HFFc6 (cell line): ENCODE measurements at regions not wholly inside any gene's neighbourhood (a gene's known extent, or its start where the extent isn't known, plus 50 kb on each side); places are given as distances from the start of the nearest gene placed in this dataset.
"Not testable (repeated sequence)": the region's sequence is repeated elsewhere in the genome, so short reads cannot be mapped to it uniquely, and the experiment has no call there.

Experiments used
- DNase-seq: peaks from one replicate; pipeline ENCODE4 v3.0.0-alpha.2; 2018
- H3K27ac Mint-ChIP-seq: 2 replicates; pipeline ENCODE4 v1.8.0; 2020; ENCODE audit warnings: mild to moderate bottlenecking, mixed read lengths
- H3K27me3 Mint-ChIP-seq: 2 replicates; pipeline ENCODE4 v1.8.0; 2021; ENCODE audit warnings: mild to moderate bottlenecking, moderate library complexity, mixed read lengths; ENCODE audit not compliant: insufficient read depth
- H3K36me3 Mint-ChIP-seq: 2 replicates; pipeline ENCODE4 v1.8.0; 2021; ENCODE audit warnings: low read depth, mixed read lengths
- H3K4me1 Mint-ChIP-seq: 2 replicates; pipeline ENCODE4 v1.8.0; 2020; ENCODE audit warnings: low read depth, mixed read lengths
- H3K4me3 Mint-ChIP-seq: 2 replicates; pipeline ENCODE4 v1.8.0; 2020; ENCODE audit warnings: mild to moderate bottlenecking, moderate library complexity, mixed read lengths
- H3K9me3 Mint-ChIP-seq: 2 replicates; pipeline ENCODE4 v1.8.0; 2020; ENCODE audit warnings: mild to moderate bottlenecking, mixed read lengths
- CTCF ChIP-seq: fragments of 200-600 bp; sonication (generic); IDR thresholded peaks from 2 replicates; pipeline ENCODE4 v1.5.0; 2021; ENCODE audit warnings: antibody characterized with exemption, mild to moderate bottlenecking

GRCh38 chr9:92228628-92229027 lies 64.9 kb downstream of the IARS1 start:
- no peaks in the 10 kb centered on the region for H3K4me1 Mint-ChIP-seq
- H3K27me3 Mint-ChIP-seq, result peaks cover 2% of the 10 kb centered on the region; the same call in 1 of the 2 replicates
- DNase-seq, result no peak
- no peak overlapping the region for H3K4me3 Mint-ChIP-seq
- H3K9me3 Mint-ChIP-seq, result no peaks in the 10 kb centered on the region
- no peak for TF ChIP-seq CTCF
- peaks cover 21% of the 10 kb centered on the region for H3K36me3 Mint-ChIP-seq
- no peak overlapping the region for H3K27ac Mint-ChIP-seq

- H3K27me3 Mint-ChIP-seq, result peaks cover 3% of the 10 kb centered on the region; the same call in 1 of the 2 replicates
- no peak overlapping the region for H3K4me3 Mint-ChIP-seq
- H3K36me3 Mint-ChIP-seq, result peaks cover 37% of the 10 kb centered on the region
- H3K4me1 Mint-ChIP-seq, result no peaks in the 10 kb centered on the region
- DNase-seq, result no peak
- H3K27ac Mint-ChIP-seq, result no peak overlapping the region
- TF ChIP-seq CTCF, result no peak
- no peaks in the 10 kb centered on the region for H3K9me3 Mint-ChIP-seq
Measured at GRCh38 chr9:92224177-92224576, 69.3 kb downstream of the IARS1 start.

GRCh38 chr9:92223758-92224157 lies 69.7 kb downstream of the IARS1 start:
- no peak overlapping the region for H3K4me3 Mint-ChIP-seq
- no peak for TF ChIP-seq CTCF
- H3K9me3 Mint-ChIP-seq, result no peaks in the 10 kb centered on the region
- peaks cover 3% of the 10 kb centered on the region; the same call in 1 of the 2 replicates for H3K27me3 Mint-ChIP-seq
- no peak overlapping the region for H3K27ac Mint-ChIP-seq
- H3K36me3 Mint-ChIP-seq, result peaks cover 37% of the 10 kb centered on the region
- DNase-seq, result no peak
- no peaks in the 10 kb centered on the region for H3K4me1 Mint-ChIP-seq

GRCh38 chr9:92208693-92209524 lies 84.6 kb downstream of the IARS1 start:
- Mint-ChIP-seq H3K27me3 (peaks cover 2% of the 10 kb centered on the region; the same call in 1 of the 2 replicates), H3K27ac (no peak overlapping the region; the same call in 1 of the 2 replicates), H3K4me1 (peaks cover 7% of the 10 kb centered on the region), H3K36me3 (peaks cover 30% of the 10 kb centered on the region), H3K4me3 (no peak overlapping the region), H3K9me3 (no peaks in the 10 kb centered on the region)
- no peak for DNase-seq
- no peak for TF ChIP-seq CTCF

- H3K4me3 Mint-ChIP-seq, result no peak overlapping the region
Measured at GRCh38 chr9:92206488-92206887, 87.0 kb downstream of the IARS1 start.

GRCh38 chr9:92203887-92204286 lies 88.7 kb upstream of the SPTLC1 start:
- not testable (repeated sequence) for DNase-seq, H3K9me3 Mint-ChIP-seq, H3K4me1 Mint-ChIP-seq, H3K27ac Mint-ChIP-seq, H3K27me3 Mint-ChIP-seq, H3K4me3 Mint-ChIP-seq
- H3K36me3 Mint-ChIP-seq, result peaks cover 12% of the 10 kb centered on the region; the same call in 1 of the 2 replicates

More at GRCh38 chr9:92206488-92206887, 87.0 kb downstream of the IARS1 start:
- DNase-seq, result no peak
- TF ChIP-seq CTCF, result no peak
- H3K27ac Mint-ChIP-seq, result peak overlapping the region; percentile 55
- H3K27me3 Mint-ChIP-seq, result peaks cover 3% of the 10 kb centered on the region; the same call in 1 of the 2 replicates
- peaks cover 29% of the 10 kb centered on the region for H3K36me3 Mint-ChIP-seq
- H3K9me3 Mint-ChIP-seq, result no peaks in the 10 kb centered on the region
- peaks cover 7% of the 10 kb centered on the region for H3K4me1 Mint-ChIP-seq

GRCh38 chr9:92198237-92198636 lies 83.0 kb upstream of the SPTLC1 start:
- DNase-seq, H3K27me3 Mint-ChIP-seq, H3K4me3 Mint-ChIP-seq, H3K36me3 Mint-ChIP-seq, H3K27ac Mint-ChIP-seq: not testable (repeated sequence)
- H3K9me3 Mint-ChIP-seq, result peaks cover 16% of the 10 kb centered on the region
- H3K4me1 Mint-ChIP-seq, result peaks cover 14% of the 10 kb centered on the region
